HCT116 (cell line): ENCODE measurements at regions not wholly inside any gene's neighbourhood (a gene's known extent, or its start where the extent isn't known, plus 50 kb on each side); places are given as distances from the start of the nearest gene placed in this dataset.

Experiments
- ATAC-seq: fragments of 200-7000 bp; cut with Tn5 transposase; 2 replicates; pipeline ENCODE4 v1.9.1; 2020; ENCODE audit warnings: mild to moderate bottlenecking, moderate library complexity
- BruUV-seq: library from RNA; stranded (reverse); fragments of 400-500 nt; replicated peaks from 2 replicates; lab custom pipeline; 2021; lab: Mats Ljungman, UMichigan
- CTCF ChIA-PET: fragments of 300-600 bp; sonication (Branson Sonifier 250); formaldehyde crosslinking; loops from one replicate; lab custom pipeline; 2021; ENCODE audit warnings: antibody characterized with exemption; lab: Charles Lee
- POLR2A ChIA-PET: fragments of 300-600, 350-600 bp; sonication (Branson Sonifier 250); formaldehyde crosslinking; loops from one replicate; lab custom pipeline; 2021; ENCODE audit warnings: antibody characterized with exemption; lab: Charles Lee
- RAD21 ChIA-PET, 2 experiments: fragments of 300-600 bp; sonication (Branson Sonifier 250); formaldehyde crosslinking; loops; one replicate each; lab custom pipeline; 2023; ENCODE audit warnings: low total read pairs in 2 of 2; ENCODE audit not compliant: uncharacterized antibody in 2 of 2, unreplicated experiment in 2 of 2, low non-redundant PET in 1 of 2; lab: Charles Lee
- DNase-seq: peaks from one replicate; pipeline ENCODE4 v3.0.0-alpha.2; 2010; ENCODE audit warnings: low read depth, low spot score
- H2AFZ ChIP-seq: fragments of 200-600 bp; shearing (Covaris generic), sonication (generic); 2 replicates; pipeline ENCODE4 v1.6.1; 2017; ENCODE audit warnings: low read depth, mixed run types, mixed read lengths, antibody characterized with exemption, low read length; ENCODE audit not compliant: poor library complexity, severe bottlenecking
- H3K27ac ChIP-seq: 2 replicates; pipeline ENCODE4 v1.5.1; 2012; ENCODE audit warnings: low read depth, low read length
- H3K27me3 ChIP-seq: fragments of 200-600 bp; sonication (generic); 2 replicates; pipeline ENCODE4 v1.6.1; 2016; ENCODE audit warnings: mixed run types, low read length, mixed read lengths; ENCODE audit not compliant: insufficient read depth
- H3K36me3 ChIP-seq, 2 experiments: fragments of 200-500 bp in 1 of 2; fragments of 200-600 bp in 1 of 2; sonication (Bioruptor generic) in 1 of 2; sonication (generic) in 1 of 2; 2 replicates each; pipeline versions ENCODE4 v1.5.1 to v1.6.1; 2014 to 2016; ENCODE audit warnings: low read length in 2 of 2, inconsistent platforms in 1 of 2, mixed read lengths in 1 of 2, mixed run types in 1 of 2; ENCODE audit not compliant: insufficient read depth in 2 of 2, control insufficient read depth in 1 of 2
- H3K4me1 ChIP-seq, 2 experiments: fragments of 200-600 bp in 1 of 2; sonication (generic) in 1 of 2; 2 replicates each; pipeline versions ENCODE4 v1.5.1 to v1.6.1; 2012 to 2017; ENCODE audit warnings: low read length in 2 of 2, inconsistent platforms in 1 of 2, mild to moderate bottlenecking in 1 of 2, mixed read lengths in 1 of 2, mixed run types in 1 of 2, moderate library complexity in 1 of 2; ENCODE audit not compliant: insufficient read depth in 2 of 2, control insufficient read depth in 1 of 2
- H3K4me2 ChIP-seq: fragments of 200-600 bp; sonication (generic); 2 replicates; pipeline ENCODE4 v1.6.1; 2017; ENCODE audit warnings: mixed run types, low read length, mixed read lengths
- H3K4me3 ChIP-seq, 2 experiments: fragments of 200-600 bp in 1 of 2; sonication (generic) in 1 of 2; replicated peaks in 1 of 2; 2 replicates each; pipeline ENCODE4 v1.5.1; 2011 to 2016; ENCODE audit warnings: low read length in 2 of 2, control low read depth in 1 of 2, low read depth in 1 of 2, mild to moderate bottlenecking in 1 of 2, mixed read lengths in 1 of 2, mixed run types in 1 of 2
- H3K79me2 ChIP-seq: fragments of 200-600 bp; sonication (generic); 2 replicates; pipeline ENCODE4 v1.6.1; 2017; ENCODE audit warnings: mild to moderate bottlenecking, mixed run types, low read length, moderate library complexity, mixed read lengths; ENCODE audit not compliant: insufficient read depth
- H3K9ac ChIP-seq: fragments of 200-600 bp; sonication (generic); 2 replicates; pipeline ENCODE4 v1.6.1; 2016; ENCODE audit warnings: low read length, mixed read lengths
- H3K9me2 ChIP-seq: fragments of 200-600 bp; sonication (generic), shearing (Covaris generic); 2 replicates; pipeline ENCODE4 v1.6.1; 2017; ENCODE audit warnings: mixed run types, mild to moderate bottlenecking, moderate library complexity; ENCODE audit not compliant: insufficient read depth
- H3K9me3 ChIP-seq, 2 experiments: fragments of 200-500 bp in 1 of 2; fragments of 200-600 bp in 1 of 2; sonication (Bioruptor generic) in 1 of 2; sonication (generic) in 1 of 2; 2 replicates each; pipeline ENCODE4 v1.6.1; 2014 to 2017; ENCODE audit warnings: low read length in 2 of 2, mixed read lengths in 2 of 2, inconsistent platforms in 1 of 2, low read depth in 1 of 2, mild to moderate bottlenecking in 1 of 2, mixed run types in 1 of 2, moderate library complexity in 1 of 2; ENCODE audit not compliant: control insufficient read depth in 1 of 2, insufficient read depth in 1 of 2
- H4K20me1 ChIP-seq: fragments of 200-600 bp; sonication (generic), shearing (Covaris generic); 2 replicates; pipeline ENCODE4 v1.6.1; 2017; ENCODE audit warnings: mixed run types, mild to moderate bottlenecking, moderate library complexity; ENCODE audit not compliant: insufficient read depth
- CEBPB ChIP-seq: IDR thresholded peaks from 2 replicates; pipeline ENCODE4 v1.6.1; 2012; ENCODE audit warnings: low read depth
- ELF1 ChIP-seq: IDR thresholded peaks from 2 replicates; pipeline ENCODE4 v1.6.1; 2012; ENCODE audit warnings: low read depth, borderline replicate concordance
- EZH2 ChIP-seq: fragments of 200-600 bp; sonication (generic); IDR thresholded peaks from 2 replicates; pipeline ENCODE4 v1.6.1; 2017; ENCODE audit warnings: antibody characterized with exemption, mixed run types
- FOSL1 ChIP-seq: IDR thresholded peaks from 2 replicates; pipeline ENCODE4 v1.6.1; 2012; ENCODE audit warnings: low read depth
- MAX ChIP-seq: IDR thresholded peaks from 2 replicates; pipeline ENCODE4 v1.6.1; 2012
- POLR2AphosphoS5 ChIP-seq: IDR thresholded peaks from 2 replicates; pipeline ENCODE4 v1.6.1; 2011; ENCODE audit warnings: mild to moderate bottlenecking, low read depth, low read length, moderate library complexity
- REST ChIP-seq: IDR thresholded peaks from 2 replicates; pipeline ENCODE4 v1.6.1; 2012; ENCODE audit warnings: low read depth
- ZNF274 ChIP-seq: fragments of 200-500 bp; sonication (Bioruptor generic); IDR thresholded peaks from 2 replicates; pipeline ENCODE4 v1.6.1; 2014; ENCODE audit warnings: mild to moderate bottlenecking, low read depth, low read length, inconsistent platforms
- intact Hi-C: fragments of 100-400 bp; cut with micrococcal nuclease; formaldehyde crosslinking; loops from 2 replicates; pipeline ENCODE4 v1.10.0; 2022

GRCh38 chr21:17250778-17251241 is 262.0 kb upstream of the CXADR start:
- Histone ChIP-seq H3K27me3 (no peaks in the 10 kb centered on the region), H3K9ac (no peak overlapping the region), H2AFZ (no peak overlapping the region), H3K4me3 (no peak overlapping the region), H4K20me1 (no peaks in the 10 kb centered on the region), H3K79me2 (no peaks in the 10 kb centered on the region), H3K4me2 (no peak overlapping the region), H3K4me1 (no peaks in the 10 kb centered on the region), H3K9me2 (no peaks in the 10 kb centered on the region), H3K9me3 (no peaks in the 10 kb centered on the region; a peak in 2 of 4 replicates), H3K36me3 (no peaks in the 10 kb centered on the region), H3K27ac (no peak overlapping the region)
- ChIA-PET POLR2A (no interaction called here), RAD21 (no interaction called here), CTCF (no interaction called here)
- DNase-seq: no peak
- intact Hi-C loops: no loop called here
- no TSS peak for BruUV-seq
- no peak for ATAC-seq
- TF ChIP-seq POLR2AphosphoS5 (no peak), CEBPB (no peak), FOSL1 (no peak), EZH2 (no peak), REST (no peak), ZNF274 (no peak), ELF1 (no peak), MAX (no peak)
